DMS53 (cell line): ENCODE measurements at regions not wholly inside any gene's neighbourhood (a gene's known extent, or its start where the extent isn't known, plus 50 kb on each side); places are given as distances from the start of the nearest gene placed in this dataset.
A peak's percentile ranks its signal among the peaks of the same experiment; 100 is the strongest.

Experiments used
- DNase-seq: peaks from one replicate; lab custom pipeline; 2025; lab: John Stamatoyannopoulos, UW

DNA sequence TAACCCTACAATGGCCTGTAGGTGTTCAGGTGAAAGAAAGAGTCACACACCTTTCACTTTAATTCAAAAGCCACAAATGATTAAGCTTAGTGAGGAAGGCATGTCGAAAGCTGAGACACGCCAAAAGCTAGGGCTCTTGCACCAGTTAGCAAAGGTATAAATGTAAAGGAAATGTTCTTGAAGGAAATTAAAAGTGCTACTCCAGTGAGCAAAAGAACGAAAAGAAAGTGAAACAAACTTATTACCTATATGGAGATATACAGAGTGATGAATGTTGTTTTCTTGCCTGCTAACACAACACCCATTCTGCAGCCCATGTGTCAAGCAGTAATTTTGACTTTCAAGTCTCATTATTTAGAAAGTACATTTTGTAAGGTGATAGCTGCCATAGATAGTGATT is 254.2 kb upstream of the SLC24A2 start:
- no peak for DNase-seq

DNA sequence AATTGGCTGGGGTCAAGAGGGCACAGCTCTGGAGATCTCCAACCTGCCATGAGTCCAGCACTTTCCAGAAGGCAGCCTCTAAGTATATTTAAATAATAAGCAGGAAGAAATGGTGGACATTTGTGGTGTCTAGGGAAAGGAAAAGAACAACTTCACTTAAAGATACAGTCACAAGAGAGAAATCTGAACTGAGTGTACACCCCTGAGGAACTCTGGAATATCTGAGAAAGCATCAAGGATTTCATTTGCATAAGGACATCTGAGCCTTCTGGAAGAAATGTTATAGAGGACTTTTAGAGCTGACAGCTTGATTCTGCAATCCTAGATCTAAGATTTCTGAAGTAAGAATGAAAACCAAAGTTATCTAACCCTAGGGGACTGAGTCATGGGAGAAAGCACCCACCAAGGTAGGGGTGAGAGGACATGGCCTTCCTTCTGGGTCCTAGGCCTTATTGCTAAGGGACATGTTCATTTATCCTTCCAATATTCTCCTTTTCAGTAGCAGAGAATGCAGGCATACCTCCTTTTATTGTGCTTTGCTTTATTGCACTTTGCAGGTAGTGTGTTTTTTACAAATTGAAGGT is 253.4 kb upstream of the SLC24A2 start:
- DNase-seq = no peak

DNA sequence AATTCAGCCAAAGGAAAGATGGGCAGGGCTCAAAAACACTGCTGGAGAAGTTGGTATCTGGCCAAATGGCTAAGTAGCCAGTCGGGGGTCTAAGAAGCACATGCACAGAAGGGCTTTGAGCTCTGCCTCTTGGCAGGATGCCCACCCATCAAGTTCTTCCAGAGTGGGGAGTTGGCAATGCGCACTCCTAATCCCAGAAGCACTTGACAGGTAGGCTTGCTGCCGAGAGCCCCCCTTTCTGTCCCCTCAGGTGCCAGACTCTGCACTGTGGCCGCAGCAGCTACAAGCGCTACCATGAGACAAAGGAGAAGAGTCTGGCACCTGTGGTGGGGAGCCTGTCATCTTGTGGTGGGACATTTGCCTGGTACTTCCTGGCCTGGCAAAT is 252.9 kb upstream of the SLC24A2 start:
- no peak for DNase-seq

DNA sequence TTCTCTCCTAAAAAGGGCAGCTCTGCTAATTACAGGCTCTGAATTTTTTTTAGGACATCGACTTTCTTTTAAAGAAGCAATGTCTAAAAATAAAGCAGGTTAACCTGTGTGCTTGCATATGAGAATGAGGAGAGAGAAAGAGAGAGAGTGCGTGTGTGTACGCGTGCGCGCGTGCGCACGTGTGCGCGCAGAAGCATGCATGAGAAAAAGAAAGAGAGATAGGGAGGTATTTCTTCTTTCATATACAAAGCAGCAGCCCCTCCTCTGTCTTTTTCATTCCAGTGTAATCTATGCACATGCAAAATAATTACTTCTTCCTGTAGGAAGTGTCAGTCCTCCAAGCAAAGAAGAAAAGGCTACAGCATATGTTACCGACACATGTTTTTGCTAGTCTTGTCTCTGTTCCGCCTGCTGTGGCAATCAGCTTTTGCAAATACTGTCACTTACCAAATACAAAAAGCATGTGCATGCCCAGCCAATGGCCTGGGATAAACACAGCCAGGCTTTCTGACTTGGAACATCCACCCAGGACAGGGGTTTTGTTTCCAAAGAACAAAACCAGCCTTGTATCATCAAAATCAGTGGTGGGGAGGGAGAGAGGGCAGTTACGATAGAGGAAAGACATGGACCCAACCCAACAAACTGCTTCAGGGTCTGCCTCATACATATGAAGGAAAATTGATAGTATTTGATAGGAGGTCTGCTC is 252.3 kb upstream of the SLC24A2 start:
- no peak for DNase-seq

DNA sequence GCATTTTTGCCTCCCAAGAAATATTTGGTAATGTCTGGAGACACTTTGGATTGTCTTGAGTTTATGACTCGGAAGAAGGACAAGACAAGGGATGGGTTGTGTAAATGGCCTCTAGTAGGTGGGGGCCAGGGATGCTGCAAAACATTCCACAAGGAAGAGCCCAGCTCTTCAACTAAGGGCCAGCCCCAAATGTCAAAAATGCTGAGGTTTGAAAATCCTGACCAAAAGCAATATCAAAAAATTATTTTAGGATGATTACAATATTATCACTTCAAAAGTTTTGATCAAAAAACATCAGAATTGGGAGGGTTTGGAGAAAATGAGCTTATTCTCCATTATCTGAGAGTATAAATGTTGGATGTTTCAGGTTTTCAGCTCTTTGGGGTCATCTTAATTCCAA is 248.9 kb upstream of the SLC24A2 start:
- DNase-seq = no peak

DNA sequence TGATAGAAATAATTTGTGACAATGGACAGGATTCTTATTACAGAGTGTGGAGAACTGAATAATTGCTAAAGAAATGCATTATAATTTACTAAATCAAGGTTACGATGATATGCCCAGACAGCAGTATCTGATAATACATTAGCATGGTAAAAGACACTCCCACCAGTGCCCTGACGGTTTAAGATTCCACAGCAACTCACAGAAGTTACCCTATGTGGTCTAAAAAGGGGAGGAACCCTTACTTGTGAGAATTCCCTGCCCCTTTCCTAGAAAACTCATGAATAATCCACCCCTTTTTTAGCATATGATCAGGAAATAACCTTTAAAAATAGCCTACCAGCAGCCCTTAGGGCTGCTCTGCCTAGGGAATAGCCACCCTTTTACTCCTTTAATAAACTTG is 244.7 kb upstream of the SLC24A2 start:
- no peak for DNase-seq

DNA sequence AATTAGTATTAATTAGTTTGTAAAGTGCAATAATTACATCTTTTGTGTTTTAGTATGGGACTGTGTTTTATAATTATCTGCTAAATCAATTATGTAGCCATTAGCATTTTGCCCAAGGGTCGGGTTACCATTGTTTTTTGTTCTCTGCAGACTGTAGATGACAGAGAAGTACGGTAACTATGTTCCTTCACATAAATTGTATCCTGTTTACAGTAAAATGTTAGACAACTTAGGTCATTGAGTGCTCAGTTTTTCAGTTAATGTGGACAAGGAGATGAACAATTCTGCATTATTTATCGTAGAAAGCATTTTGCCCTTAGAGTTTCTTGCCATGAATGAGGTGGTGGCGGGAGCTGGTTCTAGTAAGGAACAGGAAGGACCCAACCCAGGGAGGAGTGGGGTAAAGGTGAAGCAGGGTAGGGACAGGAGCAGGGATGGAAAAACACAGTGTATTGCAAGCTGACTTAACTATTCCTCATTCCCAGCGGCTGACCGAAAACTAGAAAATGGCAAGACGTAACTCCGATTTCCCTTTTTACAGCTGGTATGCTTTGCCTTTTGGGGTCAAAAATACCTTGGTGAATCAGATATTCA is 243.7 kb upstream of the SLC24A2 start:
- DNase-seq = no peak

DNA sequence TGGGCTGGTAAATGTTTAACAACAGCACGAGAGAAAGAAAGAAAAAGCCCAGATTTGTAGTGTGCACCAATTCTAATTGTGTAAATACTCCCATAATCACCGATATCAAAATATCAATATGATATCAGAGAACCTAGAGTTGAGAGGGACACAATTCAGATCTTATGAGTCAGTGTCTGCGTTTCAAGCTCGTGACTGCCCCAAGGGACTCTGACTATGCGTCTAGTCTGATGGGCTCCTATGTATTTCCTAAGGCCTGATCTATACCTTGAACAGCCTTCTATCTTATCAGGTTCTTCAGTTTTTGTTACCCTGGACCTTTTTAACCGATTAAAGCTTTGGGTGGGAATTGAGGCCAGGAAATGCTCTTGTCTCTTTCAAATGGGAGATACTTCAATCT is 243.0 kb upstream of the SLC24A2 start:
- DNase-seq = no peak

DNA sequence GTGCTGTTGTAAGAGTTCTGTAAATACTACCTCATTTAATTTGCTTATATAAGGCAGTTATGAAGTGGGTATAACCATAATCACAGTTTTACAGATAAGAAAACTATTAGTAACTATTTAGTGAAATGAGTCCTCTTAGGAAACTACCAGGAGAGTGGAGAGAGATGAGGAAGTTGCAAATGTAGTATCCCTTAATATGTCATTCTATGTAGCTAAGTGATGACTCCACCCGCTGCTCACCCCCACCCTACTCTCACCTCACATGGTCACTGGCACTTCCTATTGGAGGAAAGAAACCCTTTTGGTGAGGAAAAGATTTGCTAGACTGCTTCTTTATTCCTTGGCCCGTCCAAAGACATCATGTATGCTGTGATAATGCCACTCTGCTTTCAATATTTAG is 241.8 kb upstream of the SLC24A2 start:
- DNase-seq = no peak

DNA sequence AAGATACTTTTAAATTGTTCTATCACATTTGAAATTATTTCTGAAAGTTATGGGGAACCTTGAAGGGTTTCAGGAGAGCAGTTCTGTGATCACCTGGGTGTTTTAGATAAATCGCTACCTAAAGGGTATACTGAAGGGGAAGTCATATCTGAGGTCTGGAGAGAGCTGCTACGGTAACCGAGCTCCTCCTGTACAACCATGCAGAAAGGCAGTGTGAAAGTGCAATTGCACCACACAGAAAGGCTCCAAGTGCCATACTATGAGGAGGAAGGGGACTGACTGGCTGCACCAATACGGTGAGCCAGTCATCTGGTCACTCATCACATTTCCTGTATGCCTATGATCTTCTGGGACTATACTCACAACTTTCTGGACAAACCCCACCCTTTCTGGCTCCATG is 241.4 kb upstream of the SLC24A2 start:
- no peak for DNase-seq

DNA sequence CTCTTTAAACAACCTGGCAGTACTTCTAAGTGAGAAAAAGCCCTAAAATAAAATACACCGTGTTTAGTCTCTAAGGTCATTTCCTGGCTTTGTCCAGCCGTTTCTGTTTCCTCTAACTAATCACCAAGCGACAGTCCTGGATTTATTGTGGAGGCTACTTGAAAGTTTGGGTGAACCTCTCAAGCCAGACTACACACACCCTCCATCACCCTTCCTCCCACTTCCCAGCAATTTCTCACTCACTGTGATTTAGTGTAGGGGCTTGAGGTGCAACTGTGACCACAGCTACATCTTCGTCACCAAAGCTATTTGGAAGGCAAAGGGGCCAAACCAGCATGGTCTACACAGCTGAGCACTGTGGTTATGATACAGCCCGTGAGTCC is 240.0 kb upstream of the SLC24A2 start:
- no peak for DNase-seq

DNA sequence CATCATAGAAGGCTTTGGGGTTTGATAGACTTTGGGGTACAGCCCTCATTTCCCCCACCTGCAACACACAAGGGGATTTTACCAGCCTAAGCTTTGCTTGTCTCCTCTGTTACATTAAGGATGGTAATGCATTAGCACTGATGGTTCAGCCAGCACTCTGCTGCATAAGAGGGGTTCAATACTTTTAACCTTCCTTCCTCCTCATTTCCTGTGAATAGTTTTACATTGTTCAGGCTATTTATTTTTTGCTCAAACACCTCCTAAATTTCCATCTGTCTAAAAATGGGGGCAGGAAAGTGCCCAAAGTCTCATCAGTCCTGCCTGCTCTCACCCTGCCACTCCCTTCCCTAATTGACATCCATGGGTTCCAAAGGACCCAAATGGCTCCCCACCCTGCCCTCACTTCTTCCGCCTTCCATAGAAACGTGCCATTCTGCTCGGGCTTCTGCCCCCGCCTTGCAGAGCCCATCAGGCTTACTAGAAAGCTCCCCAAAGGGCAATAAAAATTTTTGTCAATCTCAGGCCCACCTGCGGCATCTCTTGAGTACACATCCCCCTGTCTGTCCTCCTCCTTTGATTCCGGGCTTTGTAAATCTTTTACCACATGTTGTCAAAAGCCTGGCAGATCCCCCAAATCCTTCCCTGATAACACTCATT is 239.5 kb upstream of the SLC24A2 start:
- no peak for DNase-seq

DNA sequence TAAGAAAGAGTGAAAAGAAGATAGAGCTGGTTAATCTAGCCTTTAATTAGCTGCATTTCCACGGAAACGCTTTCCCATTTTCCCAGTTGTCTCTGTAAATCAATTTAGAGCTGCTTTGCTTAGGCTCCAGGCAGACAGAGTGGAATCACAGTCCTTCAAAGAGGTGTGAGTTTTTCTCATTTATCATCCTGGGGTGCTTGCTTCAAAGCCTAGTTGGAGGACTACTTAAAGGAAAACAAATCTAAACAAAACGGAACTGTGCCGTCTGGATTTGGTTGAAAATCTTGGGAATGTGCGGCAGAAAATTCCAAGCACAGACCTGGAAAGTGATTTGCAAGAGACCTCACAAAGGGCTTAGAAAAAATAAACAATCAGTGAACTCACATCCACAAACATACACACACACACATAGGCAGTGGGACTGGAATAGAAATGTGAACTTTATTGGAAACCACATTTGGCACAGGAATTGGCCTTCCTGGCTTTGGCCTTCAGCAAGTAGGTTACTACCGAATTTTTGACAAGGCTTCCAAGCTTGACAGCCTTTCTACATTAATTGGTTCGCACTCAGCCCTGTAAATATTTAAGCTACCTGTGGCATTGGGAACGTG is 235.2 kb upstream of the SLC24A2 start:
- no peak for DNase-seq

DNA sequence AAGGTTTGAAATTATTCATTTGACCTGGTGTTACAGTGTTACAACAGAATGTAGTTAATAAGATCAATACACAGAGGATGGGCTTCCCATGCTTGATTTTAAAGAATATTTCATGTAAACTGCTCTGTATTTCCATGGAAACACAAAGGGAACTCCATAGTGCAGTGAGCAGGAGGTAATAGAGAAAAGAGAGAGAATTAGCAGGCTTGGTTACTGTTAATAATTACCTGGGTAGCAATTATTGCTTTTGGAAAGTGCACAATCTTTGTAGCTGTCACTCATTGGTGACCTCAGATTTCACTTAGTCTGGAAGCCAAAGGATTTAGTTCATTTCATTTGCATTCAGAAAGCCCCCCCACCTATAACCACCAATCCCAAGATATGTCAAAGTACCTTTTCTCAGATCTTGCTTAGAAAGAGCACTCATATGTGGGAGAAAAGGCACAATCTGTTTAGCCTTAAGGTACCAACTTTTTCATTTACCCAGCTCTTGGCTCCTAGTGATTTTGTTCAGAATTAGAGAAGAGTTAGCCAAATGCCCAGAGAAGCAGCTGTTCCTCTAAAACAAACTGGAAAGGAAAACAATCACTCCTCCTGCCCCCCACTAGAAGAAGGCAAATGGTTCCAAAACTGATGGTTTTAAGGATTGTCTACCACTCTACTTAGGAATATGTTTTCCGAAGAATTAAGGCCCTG is 234.5 kb upstream of the SLC24A2 start:
- no peak for DNase-seq

DNA sequence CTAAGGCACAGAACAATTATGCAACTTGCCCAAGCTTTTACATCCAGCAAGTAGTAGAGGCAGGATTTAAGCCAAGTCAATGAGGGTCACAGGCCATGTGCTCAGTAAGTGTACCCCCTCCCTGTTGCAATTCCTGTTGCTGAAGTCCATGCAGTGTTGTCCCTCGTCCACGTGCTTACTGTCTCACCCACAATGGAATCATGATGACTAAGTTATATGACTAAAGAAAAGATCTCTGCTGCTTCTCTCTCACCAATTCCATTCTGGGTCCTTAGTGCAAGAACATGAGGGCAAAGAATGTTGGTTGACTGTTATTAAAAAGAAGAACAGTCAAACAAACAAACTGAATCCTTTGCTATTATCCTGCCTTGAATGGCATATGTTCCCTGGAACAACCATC is 233.6 kb upstream of the SLC24A2 start:
- no peak for DNase-seq

DNA sequence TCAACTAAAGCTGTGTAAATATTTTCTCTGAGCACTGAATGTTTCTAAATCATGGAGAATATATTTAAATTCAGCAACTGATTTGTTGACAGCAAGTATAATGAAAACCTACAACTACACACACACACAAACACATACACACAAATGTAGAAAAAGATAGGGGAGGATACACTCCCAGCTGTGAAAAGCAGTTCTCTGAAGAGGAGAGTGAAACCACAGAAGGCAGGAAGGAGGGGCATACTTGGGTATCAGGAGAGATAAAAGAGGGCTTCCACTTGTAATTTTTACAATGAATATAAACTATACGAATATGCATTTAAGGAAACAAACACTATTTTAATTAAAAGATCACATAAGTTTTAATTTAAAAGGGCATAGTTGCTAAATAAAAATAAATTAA is 227.8 kb upstream of the SLC24A2 start:
- DNase-seq = no peak

DNA sequence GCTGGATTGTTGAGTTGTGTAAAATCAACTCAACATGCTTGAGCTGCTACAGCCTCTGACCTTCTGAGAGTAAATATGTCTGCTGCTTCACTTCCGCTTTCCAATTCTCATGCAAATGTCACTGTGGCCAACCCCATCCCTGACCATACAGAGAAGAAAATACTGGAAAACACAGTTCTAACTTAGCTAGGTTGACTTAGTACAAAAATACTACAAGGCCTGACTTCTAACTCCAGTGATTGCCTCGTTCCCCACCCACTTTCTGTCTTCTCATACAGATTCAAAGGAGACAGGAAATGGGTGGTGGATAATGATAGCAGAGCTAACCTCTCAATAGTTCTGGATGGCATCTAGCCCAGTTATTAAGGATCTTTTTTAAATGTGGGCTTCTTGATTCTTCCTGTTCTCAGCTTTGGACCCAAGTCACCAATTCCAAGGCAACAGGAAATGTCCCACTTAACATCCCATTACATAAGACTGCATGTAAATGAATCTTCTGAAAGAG is 226.6 kb upstream of the SLC24A2 start:
- DNase-seq = peak; percentile 35

DNA sequence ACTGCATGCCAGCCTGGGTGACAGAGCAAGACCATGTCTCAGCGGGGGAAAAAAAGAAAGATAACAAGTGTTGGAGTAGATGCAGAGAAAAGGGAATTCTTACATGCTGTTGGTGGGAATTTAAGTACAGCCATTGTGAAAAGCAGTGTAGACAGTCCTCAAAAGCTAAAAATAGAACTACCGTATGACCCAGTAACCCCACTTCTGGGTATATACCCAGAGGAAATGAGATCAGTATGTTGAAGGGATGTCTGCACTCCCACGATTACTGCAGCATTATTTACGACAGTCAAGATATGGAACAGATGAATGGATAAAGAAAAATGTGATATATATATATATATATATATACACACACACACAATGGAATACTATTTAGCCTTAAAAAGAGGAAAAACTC is 225.3 kb upstream of the SLC24A2 start:
- no peak for DNase-seq

DNA sequence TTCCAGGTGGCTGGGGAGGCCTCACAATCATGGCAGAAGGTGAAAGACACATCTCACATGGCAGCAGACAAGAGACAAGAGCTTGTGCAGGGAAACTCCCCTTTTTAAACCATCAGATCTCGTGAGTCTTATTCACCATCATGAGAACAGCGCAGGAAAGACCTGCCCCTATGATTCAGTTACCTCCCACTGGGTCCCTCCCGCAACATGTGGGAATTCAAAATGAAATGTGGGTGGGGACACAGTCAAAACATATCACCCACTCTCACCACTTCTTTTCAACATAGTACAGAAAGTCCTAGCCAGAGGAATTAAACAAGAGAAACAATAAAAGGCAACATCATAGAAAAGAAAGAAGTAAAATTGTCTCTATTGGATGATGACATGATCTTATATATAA is 223.4 kb upstream of the SLC24A2 start:
- DNase-seq = no peak

DNA sequence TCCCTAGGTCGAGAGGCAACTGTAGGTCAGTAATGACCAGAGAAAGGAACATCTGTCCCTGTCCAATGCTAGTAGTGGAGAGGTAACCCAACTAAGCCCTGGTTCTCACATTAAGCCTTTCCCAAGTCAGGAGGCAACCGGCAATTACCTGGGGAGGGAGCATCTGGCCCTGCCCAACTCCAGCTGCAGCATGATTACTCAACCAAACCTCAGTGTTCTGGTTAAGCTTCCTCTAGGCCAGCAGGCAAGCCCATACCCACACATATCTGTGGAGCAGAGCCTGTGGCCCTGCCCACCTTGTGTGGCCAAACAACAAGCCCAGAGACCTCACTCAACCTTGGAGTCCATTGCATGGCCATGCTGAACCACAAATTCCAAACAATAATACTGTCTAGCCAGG is 220.8 kb upstream of the SLC24A2 start:
- DNase-seq = no peak

DNA sequence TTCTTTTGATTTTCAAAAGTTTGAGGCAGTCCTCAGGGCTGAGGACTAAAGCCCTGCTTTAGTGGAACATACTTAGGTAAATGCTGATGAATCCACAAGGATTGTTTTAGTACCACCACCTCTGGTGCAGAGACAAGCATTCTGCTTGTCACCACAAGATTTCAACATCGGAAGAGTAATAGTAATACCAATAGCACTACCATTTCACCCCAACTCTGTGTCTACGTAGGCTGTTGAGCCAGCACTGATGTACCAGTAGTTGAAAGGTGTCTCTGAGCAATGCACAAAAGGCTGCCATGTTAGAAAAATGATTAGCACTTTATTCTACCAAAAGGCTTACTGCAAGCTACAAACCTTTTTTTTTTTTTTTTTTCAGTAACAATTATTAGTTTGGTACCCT is 213.2 kb upstream of the SLC24A2 start:
- no peak for DNase-seq

DNA sequence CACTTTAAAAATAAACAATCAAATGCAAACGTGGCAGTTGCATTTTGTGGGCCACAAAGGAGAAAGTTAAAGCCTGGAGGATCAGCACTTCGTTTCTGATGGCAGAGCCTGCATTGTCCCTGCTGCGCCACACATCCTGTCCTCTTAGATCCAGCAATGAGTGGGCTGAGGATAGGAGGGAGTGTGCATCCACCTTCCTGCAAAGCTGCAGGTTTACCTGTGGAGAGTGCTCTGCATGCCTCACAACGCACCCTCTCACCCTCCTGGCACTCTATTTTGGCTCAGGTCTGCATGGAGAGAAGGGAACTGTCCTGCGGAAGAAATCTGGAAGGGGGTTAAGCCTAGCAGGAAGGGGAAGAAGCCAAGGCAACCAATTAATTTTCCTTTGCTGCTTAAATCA is 212.2 kb upstream of the SLC24A2 start:
- no peak for DNase-seq
